ENCODE measurements at regions not wholly inside any gene's neighbourhood (a gene's known extent, or its start where the extent isn't known, plus 50 kb on each side); places are given as distances from the start of the nearest gene placed in this dataset.

DNA sequence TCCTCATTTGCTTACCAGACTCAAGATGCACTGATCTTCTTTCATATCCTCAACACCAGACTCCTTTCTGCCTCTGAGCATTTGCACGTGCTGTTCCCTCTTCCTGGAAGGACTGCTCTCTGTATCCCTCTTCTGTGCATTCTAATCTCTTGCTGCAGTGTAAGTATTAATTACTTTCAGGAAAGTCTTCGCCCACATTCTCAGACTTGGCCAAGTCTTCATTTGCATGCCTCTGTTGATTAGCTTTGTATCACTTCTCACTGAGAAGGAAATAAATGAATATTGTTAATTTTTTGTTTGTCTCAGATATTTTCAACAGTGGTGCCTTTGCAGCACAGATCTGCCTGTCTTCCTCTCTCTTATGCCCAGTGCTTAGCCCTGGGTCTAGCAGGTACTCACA is 50.3 kb upstream of the RAB3GAP2 start:
- no peak for DNase-seq
- Histone ChIP-seq H3K4me3 (ENCODE audit: low read depth in 2 of 2, low read length in 1 of 2) (no peak overlapping the region), H3K4me2 (no peak overlapping the region), H3K79me2 (ENCODE audit: insufficient read depth) (no peaks in the 10 kb centered on the region), H3K27me3 (ENCODE audit: insufficient read depth) (no peaks in the 10 kb centered on the region), H3K9me2 (no peaks in the 10 kb centered on the region), H3K9ac (no peak overlapping the region), H3K4me1 (ENCODE audit: control insufficient read depth in 1 of 2, insufficient read depth in 2 of 2, low read depth in 1 of 2, low read length in 1 of 2) (no peaks in the 10 kb centered on the region; a peak in 1 of 4 replicates), H3K9me3 (no peaks in the 10 kb centered on the region), H3K36me3 (replicated peaks in 1 of 2; ENCODE audit: control insufficient read depth in 1 of 2, insufficient read depth in 2 of 2, low read length in 1 of 2) (no peaks in the 10 kb centered on the region), H3F3A (replicated peaks; ENCODE audit: insufficient read depth) (no peaks in the 10 kb centered on the region), H3K27ac (ENCODE audit: low read depth in 2 of 2, low read length in 1 of 2) (no peak overlapping the region), H4K20me1 (ENCODE audit: insufficient read depth) (no peaks in the 10 kb centered on the region), H2AFZ (ENCODE audit: low read depth) (no peak overlapping the region)
- TF ChIP-seq JUND (IDR thresholded peaks at IDR 0.05) = no peak
- TF ChIP-seq, protein P1, sequence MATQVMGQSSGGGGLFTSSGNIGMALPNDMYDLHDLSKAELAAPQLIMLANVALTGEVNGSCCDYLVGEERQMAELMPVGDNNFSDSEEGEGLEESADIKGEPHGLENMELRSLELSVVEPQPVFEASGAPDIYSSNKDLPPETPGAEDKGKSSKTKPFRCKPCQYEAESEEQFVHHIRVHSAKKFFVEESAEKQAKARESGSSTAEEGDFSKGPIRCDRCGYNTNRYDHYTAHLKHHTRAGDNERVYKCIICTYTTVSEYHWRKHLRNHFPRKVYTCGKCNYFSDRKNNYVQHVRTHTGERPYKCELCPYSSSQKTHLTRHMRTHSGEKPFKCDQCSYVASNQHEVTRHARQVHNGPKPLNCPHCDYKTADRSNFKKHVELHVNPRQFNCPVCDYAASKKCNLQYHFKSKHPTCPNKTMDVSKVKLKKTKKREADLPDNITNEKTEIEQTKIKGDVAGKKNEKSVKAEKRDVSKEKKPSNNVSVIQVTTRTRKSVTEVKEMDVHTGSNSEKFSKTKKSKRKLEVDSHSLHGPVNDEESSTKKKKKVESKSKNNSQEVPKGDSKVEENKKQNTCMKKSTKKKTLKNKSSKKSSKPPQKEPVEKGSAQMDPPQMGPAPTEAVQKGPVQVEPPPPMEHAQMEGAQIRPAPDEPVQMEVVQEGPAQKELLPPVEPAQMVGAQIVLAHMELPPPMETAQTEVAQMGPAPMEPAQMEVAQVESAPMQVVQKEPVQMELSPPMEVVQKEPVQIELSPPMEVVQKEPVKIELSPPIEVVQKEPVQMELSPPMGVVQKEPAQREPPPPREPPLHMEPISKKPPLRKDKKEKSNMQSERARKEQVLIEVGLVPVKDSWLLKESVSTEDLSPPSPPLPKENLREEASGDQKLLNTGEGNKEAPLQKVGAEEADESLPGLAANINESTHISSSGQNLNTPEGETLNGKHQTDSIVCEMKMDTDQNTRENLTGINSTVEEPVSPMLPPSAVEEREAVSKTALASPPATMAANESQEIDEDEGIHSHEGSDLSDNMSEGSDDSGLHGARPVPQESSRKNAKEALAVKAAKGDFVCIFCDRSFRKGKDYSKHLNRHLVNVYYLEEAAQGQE (IDR thresholded peaks at IDR 0.05; ENCODE audit: low read depth, low read length) = no peak
- no peak for TF ChIP-seq RAD21 (IDR thresholded peaks at IDR 0.05; ENCODE audit: low read length)
- TF ChIP-seq RCOR1 (IDR thresholded peaks at IDR 0.05; ENCODE audit: low read length) = no peak
- TF ChIP-seq, protein P2, sequence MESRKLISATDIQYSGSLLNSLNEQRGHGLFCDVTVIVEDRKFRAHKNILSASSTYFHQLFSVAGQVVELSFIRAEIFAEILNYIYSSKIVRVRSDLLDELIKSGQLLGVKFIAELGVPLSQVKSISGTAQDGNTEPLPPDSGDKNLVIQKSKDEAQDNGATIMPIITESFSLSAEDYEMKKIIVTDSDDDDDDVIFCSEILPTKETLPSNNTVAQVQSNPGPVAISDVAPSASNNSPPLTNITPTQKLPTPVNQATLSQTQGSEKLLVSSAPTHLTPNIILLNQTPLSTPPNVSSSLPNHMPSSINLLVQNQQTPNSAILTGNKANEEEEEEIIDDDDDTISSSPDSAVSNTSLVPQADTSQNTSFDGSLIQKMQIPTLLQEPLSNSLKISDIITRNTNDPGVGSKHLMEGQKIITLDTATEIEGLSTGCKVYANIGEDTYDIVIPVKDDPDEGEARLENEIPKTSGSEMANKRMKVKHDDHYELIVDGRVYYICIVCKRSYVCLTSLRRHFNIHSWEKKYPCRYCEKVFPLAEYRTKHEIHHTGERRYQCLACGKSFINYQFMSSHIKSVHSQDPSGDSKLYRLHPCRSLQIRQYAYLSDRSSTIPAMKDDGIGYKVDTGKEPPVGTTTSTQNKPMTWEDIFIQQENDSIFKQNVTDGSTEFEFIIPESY (IDR thresholded peaks at IDR 0.05; ENCODE audit: borderline replicate concordance, low read depth) = no peak
- no peak for TF ChIP-seq EZH2phosphoT487 (IDR thresholded peaks at IDR 0.05; ENCODE audit: borderline replicate concordance, low read depth)
- TF ChIP-seq CHD2 (IDR thresholded peaks at IDR 0.05; ENCODE audit: low read length, partially characterized antibody) = no peak
- TF ChIP-seq FOSL2 (IDR thresholded peaks at IDR 0.05; ENCODE audit: borderline replicate concordance, low read depth) = no peak
- TF ChIP-seq TCF12 (IDR thresholded peaks at IDR 0.05) = no peak
- no peak for TF ChIP-seq NFIC (IDR thresholded peaks at IDR 0.05; ENCODE audit: borderline replicate concordance)
- TF ChIP-seq YY1 (IDR thresholded peaks at IDR 0.05; ENCODE audit: low read depth) = no peak
- no peak for TF ChIP-seq MEF2A (IDR thresholded peaks at IDR 0.05; ENCODE audit: borderline replicate concordance, low read depth)
- CTCF ChIA-PET = no interaction called here
- 74% methylated on average over 2 of the region's 2 CpGs for WGBS (ENCODE audit: low lambda C conversion rate)
- POLR2A ChIA-PET = no interaction called here

Small RNA genes lying in the stretch of these regions (small RNA-seq; reads per million reads assigned to genes)
- 0 reads per million in 7 experiments for gene AC096644.2
